WTC11 (cell line): ENCODE measurements at regions not wholly inside any gene's neighbourhood (a gene's known extent, or its start where the extent isn't known, plus 50 kb on each side); places are given as distances from the start of the nearest gene placed in this dataset.

ENCODE experiments used
- ATAC-seq: fragments of 200-7000 bp; cut with Tn5 transposase; 2 replicates; pipeline ENCODE4 v1.10.0; 2021; ENCODE audit warnings: mild to moderate bottlenecking, moderate library complexity
- CTCF ChIA-PET: fragments of 300-600 bp; sonication (Branson Sonifier 250); formaldehyde crosslinking; loops from one replicate; lab custom pipeline; 2021; ENCODE audit warnings: antibody characterized with exemption; lab: Charles Lee
- POLR2A ChIA-PET: fragments of 350-600 bp; sonication (Branson Sonifier 250); formaldehyde crosslinking; loops from one replicate; lab custom pipeline; 2021; ENCODE audit warnings: antibody characterized with exemption; lab: Charles Lee
- DNase-seq: peaks from one replicate; pipeline ENCODE4 v3.0.0; 2021; ENCODE audit warnings: low spot score
- H3K27ac Mint-ChIP-seq: 2 replicates; pipeline ENCODE4 v1.8.0; 2021; ENCODE audit warnings: mixed read lengths
- H3K27me3 Mint-ChIP-seq: 2 replicates; pipeline ENCODE4 v1.8.0; 2021; ENCODE audit warnings: low read depth, mild to moderate bottlenecking, moderate library complexity, mixed read lengths
- H3K36me3 Mint-ChIP-seq: 2 replicates; pipeline ENCODE4 v1.8.0; 2021; ENCODE audit warnings: mixed read lengths
- H3K4me1 Mint-ChIP-seq: 2 replicates; pipeline ENCODE4 v1.8.0; 2022; ENCODE audit warnings: mixed read lengths
- H3K4me3 Mint-ChIP-seq: 2 replicates; pipeline ENCODE4 v1.8.0; 2021; ENCODE audit warnings: mild to moderate bottlenecking, moderate library complexity, mixed read lengths
- H3K9me3 Mint-ChIP-seq: 2 replicates; pipeline ENCODE4 v1.8.0; 2021; ENCODE audit warnings: mixed read lengths
- ETV6 ChIP-seq: sonication (generic); formaldehyde crosslinking; IDR thresholded peaks from 2 replicates; pipeline ENCODE4 v1.8.1; 2022; ENCODE audit warnings: mild to moderate bottlenecking, missing genetic modification reagents
- FOXJ3 ChIP-seq: sonication (generic); formaldehyde crosslinking; IDR thresholded peaks from 2 replicates; pipeline ENCODE4 v1.9.0; 2021; ENCODE audit warnings: missing genetic modification reagents, mild to moderate bottlenecking, borderline replicate concordance
- FOXP1 ChIP-seq: sonication (generic); formaldehyde crosslinking; IDR thresholded peaks from 2 replicates; pipeline ENCODE4 v1.8.0; 2022; ENCODE audit warnings: missing genetic modification reagents, mild to moderate bottlenecking, moderate library complexity, borderline replicate concordance
- JAZF1 ChIP-seq: fragments of 250-450 bp; sonication (Bioruptor Pico); IDR thresholded peaks from 2 replicates; pipeline ENCODE4 v1.9.0; 2021; ENCODE audit warnings: moderate library complexity, mild to moderate bottlenecking, inconsistent platforms
- KAT7 ChIP-seq: sonication (generic); formaldehyde crosslinking; IDR thresholded peaks from 2 replicates; pipeline ENCODE4 v1.8.1; 2023; ENCODE audit warnings: missing genetic modification reagents, mild to moderate bottlenecking, borderline replicate concordance
- NR1H2 ChIP-seq: sonication (generic); formaldehyde crosslinking; IDR thresholded peaks from 2 replicates; pipeline ENCODE4 v1.9.0; 2021; ENCODE audit warnings: mild to moderate bottlenecking, moderate library complexity, missing genetic modification reagents
- NR3C1 ChIP-seq: sonication (generic); formaldehyde crosslinking; conservative IDR thresholded peaks from 2 replicates; pipeline ENCODE4 v1.8.1; 2023; ENCODE audit warnings: low read depth, mild to moderate bottlenecking, missing genetic modification reagents
- SP1 ChIP-seq: sonication (generic); formaldehyde crosslinking; conservative IDR thresholded peaks from 2 replicates; pipeline ENCODE4 v1.8.1; 2022; ENCODE audit warnings: missing genetic modification reagents
- ZNF219 ChIP-seq: sonication (generic); formaldehyde crosslinking; IDR thresholded peaks from 2 replicates; pipeline ENCODE4 v1.8.0; 2023; ENCODE audit warnings: missing genetic modification reagents, mild to moderate bottlenecking, borderline replicate concordance
- ZNF671 ChIP-seq: fragments of 250-450 bp; sonication (Bioruptor Pico); IDR thresholded peaks from 2 replicates; pipeline ENCODE4 v1.8.0; 2021; ENCODE audit warnings: mild to moderate bottlenecking
- TF ChIP-seq, protein P1 (sequence below): sonication (generic); formaldehyde crosslinking; IDR thresholded peaks from 2 replicates; pipeline ENCODE4 v1.8.0; 2023; ENCODE audit warnings: mild to moderate bottlenecking, missing genetic modification reagents
- TF ChIP-seq, protein P2 (sequence below): sonication (generic); formaldehyde crosslinking; IDR thresholded peaks from 2 replicates; pipeline ENCODE4 v1.8.1; 2022; ENCODE audit warnings: missing genetic modification reagents, borderline replicate concordance
- TF ChIP-seq, protein P3 (sequence below): sonication (generic); formaldehyde crosslinking; IDR thresholded peaks from 2 replicates; pipeline ENCODE4 v1.8.1; 2022; ENCODE audit warnings: mild to moderate bottlenecking, moderate library complexity, missing genetic modification reagents
- TF ChIP-seq, protein P4 (sequence below): fragments of 250-450 bp; sonication (Bioruptor Pico); IDR thresholded peaks from 2 replicates; pipeline ENCODE4 v1.9.0; 2021; ENCODE audit warnings: mild to moderate bottlenecking
- TF ChIP-seq, protein P5 (sequence below): sonication (generic); formaldehyde crosslinking; IDR thresholded peaks from 2 replicates; pipeline ENCODE4 v1.8.1; 2023; ENCODE audit warnings: mild to moderate bottlenecking, missing genetic modification reagents, moderate library complexity
- TF ChIP-seq, protein P6 (sequence below): sonication (generic); formaldehyde crosslinking; IDR thresholded peaks from 2 replicates; pipeline ENCODE4 v1.8.1; 2022; ENCODE audit warnings: low read depth, mild to moderate bottlenecking, moderate library complexity, missing genetic modification reagents, borderline replicate concordance
- TF ChIP-seq, protein P7 (sequence below): sonication (generic); formaldehyde crosslinking; IDR thresholded peaks from 2 replicates; pipeline ENCODE4 v1.8.0; 2022; ENCODE audit warnings: mild to moderate bottlenecking, missing genetic modification reagents

DNA sequence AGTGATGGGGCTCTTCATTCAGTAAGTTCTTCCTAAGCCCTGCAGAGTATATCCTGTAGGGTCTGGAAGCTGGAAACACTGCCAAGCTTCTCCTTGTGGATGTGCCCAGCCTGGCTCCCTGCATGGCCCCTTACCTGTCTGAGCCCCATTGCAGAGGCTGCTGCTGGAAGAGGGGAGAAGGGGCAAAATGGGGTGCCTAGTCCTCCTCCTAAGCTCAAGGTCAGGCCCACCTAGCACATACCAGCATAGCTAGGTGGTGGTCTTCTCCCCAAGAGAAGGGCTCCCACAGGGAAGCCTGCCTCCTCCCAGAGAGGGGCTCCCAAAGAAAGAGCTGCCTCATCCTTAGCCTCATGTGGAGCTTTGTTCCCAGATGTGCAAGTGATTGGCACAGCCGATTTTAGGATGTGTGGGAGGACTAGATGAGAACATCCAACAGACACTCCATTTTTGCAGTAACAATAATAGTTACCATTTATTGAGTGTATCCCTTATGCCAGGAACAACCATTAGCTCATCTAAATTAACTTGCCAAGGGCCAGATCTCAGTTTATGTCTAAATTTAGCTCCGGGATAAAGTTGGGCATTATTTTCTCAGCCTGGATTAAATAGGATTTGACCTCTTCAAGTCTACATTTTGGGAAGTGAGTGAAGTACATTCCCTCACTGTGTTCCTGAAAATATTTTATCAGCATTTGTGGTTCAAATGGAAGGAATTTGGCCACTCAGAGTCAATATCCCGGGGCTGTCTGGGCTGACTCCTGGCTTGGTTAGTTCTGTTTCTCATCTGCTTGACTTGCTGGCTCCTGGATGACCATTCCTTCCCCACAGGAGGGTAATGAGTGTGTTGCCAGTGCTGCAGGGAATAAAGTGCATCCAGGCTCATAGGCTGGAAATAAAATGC is 291.1 kb upstream of the ROPN1 start:
- Mint-ChIP-seq H3K27ac (no peak overlapping the region), H3K4me3 (no peak overlapping the region), H3K36me3 (no peaks in the 10 kb centered on the region), H3K27me3 (no peaks in the 10 kb centered on the region; the same call in 1 of the 2 replicates), H3K9me3 (no peaks in the 10 kb centered on the region), H3K4me1 (peaks cover 5% of the 10 kb centered on the region)
- DNase-seq (no peak), ATAC-seq (no peak)
- ChIA-PET POLR2A (no interaction called here), CTCF (interaction anchor here (0.6 to 3.9 kb wide), 6 partner anchors 36 to 277 kb away, joined by 3 to 25 read pairs (median 6); no protein-coding TSS in a partner anchor)
- TF ChIP-seq, protein P1, sequence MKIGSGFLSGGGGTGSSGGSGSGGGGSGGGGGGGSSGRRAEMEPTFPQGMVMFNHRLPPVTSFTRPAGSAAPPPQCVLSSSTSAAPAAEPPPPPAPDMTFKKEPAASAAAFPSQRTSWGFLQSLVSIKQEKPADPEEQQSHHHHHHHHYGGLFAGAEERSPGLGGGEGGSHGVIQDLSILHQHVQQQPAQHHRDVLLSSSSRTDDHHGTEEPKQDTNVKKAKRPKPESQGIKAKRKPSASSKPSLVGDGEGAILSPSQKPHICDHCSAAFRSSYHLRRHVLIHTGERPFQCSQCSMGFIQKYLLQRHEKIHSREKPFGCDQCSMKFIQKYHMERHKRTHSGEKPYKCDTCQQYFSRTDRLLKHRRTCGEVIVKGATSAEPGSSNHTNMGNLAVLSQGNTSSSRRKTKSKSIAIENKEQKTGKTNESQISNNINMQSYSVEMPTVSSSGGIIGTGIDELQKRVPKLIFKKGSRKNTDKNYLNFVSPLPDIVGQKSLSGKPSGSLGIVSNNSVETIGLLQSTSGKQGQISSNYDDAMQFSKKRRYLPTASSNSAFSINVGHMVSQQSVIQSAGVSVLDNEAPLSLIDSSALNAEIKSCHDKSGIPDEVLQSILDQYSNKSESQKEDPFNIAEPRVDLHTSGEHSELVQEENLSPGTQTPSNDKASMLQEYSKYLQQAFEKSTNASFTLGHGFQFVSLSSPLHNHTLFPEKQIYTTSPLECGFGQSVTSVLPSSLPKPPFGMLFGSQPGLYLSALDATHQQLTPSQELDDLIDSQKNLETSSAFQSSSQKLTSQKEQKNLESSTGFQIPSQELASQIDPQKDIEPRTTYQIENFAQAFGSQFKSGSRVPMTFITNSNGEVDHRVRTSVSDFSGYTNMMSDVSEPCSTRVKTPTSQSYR (CRISPR knock-in tag) = no peak
- no peak for TF ChIP-seq NR1H2 (CRISPR knock-in tag)
- TF ChIP-seq, protein P2, sequence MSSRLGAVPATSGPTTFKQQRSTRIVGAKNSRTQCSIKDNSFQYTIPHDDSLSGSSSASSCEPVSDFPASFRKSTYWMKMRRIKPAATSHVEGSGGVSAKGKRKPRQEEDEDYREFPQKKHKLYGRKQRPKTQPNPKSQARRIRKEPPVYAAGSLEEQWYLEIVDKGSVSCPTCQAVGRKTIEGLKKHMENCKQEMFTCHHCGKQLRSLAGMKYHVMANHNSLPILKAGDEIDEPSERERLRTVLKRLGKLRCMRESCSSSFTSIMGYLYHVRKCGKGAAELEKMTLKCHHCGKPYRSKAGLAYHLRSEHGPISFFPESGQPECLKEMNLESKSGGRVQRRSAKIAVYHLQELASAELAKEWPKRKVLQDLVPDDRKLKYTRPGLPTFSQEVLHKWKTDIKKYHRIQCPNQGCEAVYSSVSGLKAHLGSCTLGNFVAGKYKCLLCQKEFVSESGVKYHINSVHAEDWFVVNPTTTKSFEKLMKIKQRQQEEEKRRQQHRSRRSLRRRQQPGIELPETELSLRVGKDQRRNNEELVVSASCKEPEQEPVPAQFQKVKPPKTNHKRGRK (CRISPR knock-in tag) = no peak
- TF ChIP-seq KAT7 (CRISPR knock-in tag) = no peak
- TF ChIP-seq ZNF219 (CRISPR knock-in tag) = no peak
- no peak for TF ChIP-seq ZNF671
- TF ChIP-seq JAZF1 (CRISPR knock-in tag) = no peak
- TF ChIP-seq ETV6 (CRISPR knock-in tag) = no peak
- TF ChIP-seq, protein P3, sequence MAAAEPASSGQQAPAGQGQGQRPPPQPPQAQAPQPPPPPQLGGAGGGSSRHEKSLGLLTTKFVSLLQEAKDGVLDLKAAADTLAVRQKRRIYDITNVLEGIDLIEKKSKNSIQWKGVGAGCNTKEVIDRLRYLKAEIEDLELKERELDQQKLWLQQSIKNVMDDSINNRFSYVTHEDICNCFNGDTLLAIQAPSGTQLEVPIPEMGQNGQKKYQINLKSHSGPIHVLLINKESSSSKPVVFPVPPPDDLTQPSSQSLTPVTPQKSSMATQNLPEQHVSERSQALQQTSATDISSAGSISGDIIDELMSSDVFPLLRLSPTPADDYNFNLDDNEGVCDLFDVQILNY (CRISPR knock-in tag) = no peak
- TF ChIP-seq SP1 (CRISPR knock-in tag) = no peak
- TF ChIP-seq FOXP1 (CRISPR knock-in tag) = no peak
- TF ChIP-seq, protein P4, sequence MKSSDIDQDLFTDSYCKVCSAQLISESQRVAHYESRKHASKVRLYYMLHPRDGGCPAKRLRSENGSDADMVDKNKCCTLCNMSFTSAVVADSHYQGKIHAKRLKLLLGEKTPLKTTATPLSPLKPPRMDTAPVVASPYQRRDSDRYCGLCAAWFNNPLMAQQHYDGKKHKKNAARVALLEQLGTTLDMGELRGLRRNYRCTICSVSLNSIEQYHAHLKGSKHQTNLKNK = no peak
- TF ChIP-seq, protein P5, sequence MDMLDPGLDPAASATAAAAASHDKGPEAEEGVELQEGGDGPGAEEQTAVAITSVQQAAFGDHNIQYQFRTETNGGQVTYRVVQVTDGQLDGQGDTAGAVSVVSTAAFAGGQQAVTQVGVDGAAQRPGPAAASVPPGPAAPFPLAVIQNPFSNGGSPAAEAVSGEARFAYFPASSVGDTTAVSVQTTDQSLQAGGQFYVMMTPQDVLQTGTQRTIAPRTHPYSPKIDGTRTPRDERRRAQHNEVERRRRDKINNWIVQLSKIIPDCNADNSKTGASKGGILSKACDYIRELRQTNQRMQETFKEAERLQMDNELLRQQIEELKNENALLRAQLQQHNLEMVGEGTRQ (CRISPR knock-in tag) = no peak
- TF ChIP-seq, protein P6, sequence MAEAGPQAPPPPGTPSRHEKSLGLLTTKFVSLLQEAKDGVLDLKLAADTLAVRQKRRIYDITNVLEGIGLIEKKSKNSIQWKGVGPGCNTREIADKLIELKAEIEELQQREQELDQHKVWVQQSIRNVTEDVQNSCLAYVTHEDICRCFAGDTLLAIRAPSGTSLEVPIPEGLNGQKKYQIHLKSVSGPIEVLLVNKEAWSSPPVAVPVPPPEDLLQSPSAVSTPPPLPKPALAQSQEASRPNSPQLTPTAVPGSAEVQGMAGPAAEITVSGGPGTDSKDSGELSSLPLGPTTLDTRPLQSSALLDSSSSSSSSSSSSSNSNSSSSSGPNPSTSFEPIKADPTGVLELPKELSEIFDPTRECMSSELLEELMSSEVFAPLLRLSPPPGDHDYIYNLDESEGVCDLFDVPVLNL = no peak
- no peak for TF ChIP-seq FOXJ3 (CRISPR knock-in tag)
- TF ChIP-seq, protein P7, sequence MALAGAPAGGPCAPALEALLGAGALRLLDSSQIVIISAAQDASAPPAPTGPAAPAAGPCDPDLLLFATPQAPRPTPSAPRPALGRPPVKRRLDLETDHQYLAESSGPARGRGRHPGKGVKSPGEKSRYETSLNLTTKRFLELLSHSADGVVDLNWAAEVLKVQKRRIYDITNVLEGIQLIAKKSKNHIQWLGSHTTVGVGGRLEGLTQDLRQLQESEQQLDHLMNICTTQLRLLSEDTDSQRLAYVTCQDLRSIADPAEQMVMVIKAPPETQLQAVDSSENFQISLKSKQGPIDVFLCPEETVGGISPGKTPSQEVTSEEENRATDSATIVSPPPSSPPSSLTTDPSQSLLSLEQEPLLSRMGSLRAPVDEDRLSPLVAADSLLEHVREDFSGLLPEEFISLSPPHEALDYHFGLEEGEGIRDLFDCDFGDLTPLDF (CRISPR knock-in tag) = no peak
- no peak for TF ChIP-seq NR3C1
